Prostate gland (tissue), 2 donors: ENCODE measurements at regions not wholly inside any gene's neighbourhood (a gene's known extent, or its start where the extent isn't known, plus 50 kb on each side); places are given as distances from the start of the nearest gene placed in this dataset.

Source experiments
- CTCF ChIP-seq, 4 experiments: fragments of 200-600 bp in 2 of 4; fragments of 450-650 bp in 2 of 4; sonication (generic) in 2 of 4; IDR thresholded peaks; 1 replicate in 3 of 4; 2 replicates in 1 of 4; pipeline ENCODE4 v1.5.1; 2016 to 2019; ENCODE audit warnings: antibody characterized with exemption in 4 of 4, mild to moderate bottlenecking in 2 of 4, moderate library complexity in 2 of 4
- POLR2A ChIP-seq: fragments of 450-650 bp; IDR thresholded peaks from one replicate; pipeline ENCODE4 v1.6.1; 2016; ENCODE audit warnings: antibody characterized with exemption, mild to moderate bottlenecking
- POLR2AphosphoS5 ChIP-seq: sonication (generic); formaldehyde crosslinking; IDR thresholded peaks from one replicate; pipeline ENCODE4 v1.6.1; 2017; ENCODE audit warnings: antibody characterized with exemption

DNA sequence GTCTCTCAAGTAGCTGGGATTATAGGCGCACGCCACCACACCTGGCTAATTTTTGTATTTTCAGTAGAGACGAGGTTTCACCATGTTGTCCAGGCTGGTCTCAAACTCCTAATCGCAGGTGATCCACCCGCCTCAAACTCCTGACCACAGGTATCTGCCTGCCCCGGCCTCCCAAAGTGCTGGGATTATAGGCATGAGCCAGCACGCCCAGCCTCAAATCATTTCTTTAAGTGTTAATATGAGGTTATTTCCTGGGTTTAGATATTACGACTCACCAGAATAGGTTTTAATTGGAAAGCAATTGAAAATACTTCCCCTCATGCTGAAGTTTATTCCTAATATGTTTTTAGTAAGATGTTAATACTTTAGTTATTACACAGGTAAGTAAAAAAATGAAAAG, 144.5 kb downstream of the NUFIP1 start:
- TF ChIP-seq CTCF (IDR thresholded peaks at IDR 0.05) (no peak), POLR2A (no peak), POLR2AphosphoS5 (no peak)
